OCI-LY3 (cell line): ENCODE measurements at regions not wholly inside any gene's neighbourhood (a gene's known extent, or its start where the extent isn't known, plus 50 kb on each side); places are given as distances from the start of the nearest gene placed in this dataset.

ENCODE experiments used
- H2AFZ ChIP-seq: fragments of 200-600, 300-600 bp; shearing (Covaris generic); 2 replicates; pipeline ENCODE4 v1.6.0; 2014; ENCODE audit warnings: antibody characterized with exemption, low read depth, low read length
- H3K27ac ChIP-seq: fragments of 200-600, 300-600 bp; sonication (generic); 2 replicates; pipeline ENCODE4 v1.5.1; 2014; ENCODE audit warnings: mild to moderate bottlenecking, low read length, moderate library complexity, mixed read lengths
- H3K27me3 ChIP-seq: fragments of 200-600, 300-600 bp; sonication (generic); 2 replicates; pipeline ENCODE4 v1.6.1; 2014; ENCODE audit warnings: low read depth, low read length, mixed read lengths
- H3K36me3 ChIP-seq: fragments of 200-600, 300-600 bp; sonication (generic); replicated peaks from 2 replicates; pipeline ENCODE3; 2014; ENCODE audit warnings: low read depth, low read length, mixed read lengths
- H3K4me1 ChIP-seq: fragments of 300-600, 200-600 bp; sonication (generic); 2 replicates; pipeline ENCODE4 v1.6.1; 2014; ENCODE audit warnings: low read length, mixed read lengths
- H3K4me2 ChIP-seq: fragments of 200-600, 300-600 bp; sonication (generic); 2 replicates; pipeline ENCODE4 v1.6.1; 2014; ENCODE audit warnings: low read length, mixed read lengths
- H3K4me3 ChIP-seq: fragments of 300-600, 200-600 bp; sonication (generic); 2 replicates; pipeline ENCODE4 v1.5.1; 2014; ENCODE audit warnings: antibody characterized with exemption, mild to moderate bottlenecking, low read length, moderate library complexity
- H3K79me2 ChIP-seq: fragments of 300-600, 200-600 bp; shearing (Covaris generic); 2 replicates; pipeline ENCODE4 v1.6.1; 2014; ENCODE audit warnings: mild to moderate bottlenecking, low read length, mixed read lengths
- H3K9ac ChIP-seq: fragments of 300-600, 200-600 bp; shearing (Covaris generic); 2 replicates; pipeline ENCODE4 v1.6.0; 2014; ENCODE audit warnings: mild to moderate bottlenecking, low read length, moderate library complexity
- H3K9me3 ChIP-seq: fragments of 200-600, 300-600 bp; shearing (Covaris generic); 2 replicates; pipeline ENCODE4 v1.6.1; 2014; ENCODE audit warnings: low read length, mixed read lengths; ENCODE audit not compliant: insufficient read depth
- H4K20me1 ChIP-seq: fragments of 200-600, 300-600 bp; sonication (generic); 2 replicates; pipeline ENCODE4 v1.6.1; 2016; ENCODE audit warnings: low read length, mixed read lengths; ENCODE audit not compliant: insufficient read depth
- CTCF ChIP-seq: fragments of 200-600, 300-600 bp; sonication (generic); IDR thresholded peaks from 2 replicates; pipeline ENCODE4 v1.5.1; 2014; ENCODE audit warnings: antibody characterized with exemption, low read length, low read depth
- EZH2phosphoT487 ChIP-seq: fragments of 200-600 bp; shearing (Covaris generic); IDR thresholded peaks from 2 replicates; pipeline ENCODE4 v1.6.1; 2018; ENCODE audit warnings: antibody characterized with exemption, mixed run types, low read depth

- Histone ChIP-seq H3K9me3 (no peaks in the 10 kb centered on the region), H3K27ac (no peak overlapping the region)
Observed at GRCh38 chr6:147035886-147036285, 168.3 kb upstream of the STXBP5 start.

GRCh38 chr6:147037881-147038280 is 166.3 kb upstream of the STXBP5 start:
- TF ChIP-seq CTCF, result no peak
- no peak for TF ChIP-seq EZH2phosphoT487
- H3K4me2 ChIP-seq, result no peak overlapping the region
- H2AFZ ChIP-seq, result no peak overlapping the region
- no peaks in the 10 kb centered on the region for H3K4me1 ChIP-seq
- H3K27ac ChIP-seq, result no peak overlapping the region
- H3K9ac ChIP-seq, result no peak overlapping the region
- no peaks in the 10 kb centered on the region for H3K36me3 ChIP-seq
- H4K20me1 ChIP-seq, result no peaks in the 10 kb centered on the region
- H3K27me3 ChIP-seq, result no peaks in the 10 kb centered on the region
- no peaks in the 10 kb centered on the region for H3K79me2 ChIP-seq
- no peaks in the 10 kb centered on the region for H3K9me3 ChIP-seq
- no peak overlapping the region for H3K4me3 ChIP-seq

More at GRCh38 chr6:147035886-147036285, 168.3 kb upstream of the STXBP5 start:
- Histone ChIP-seq H3K4me2 (no peak overlapping the region), H3K79me2 (no peaks in the 10 kb centered on the region), H2AFZ (no peak overlapping the region), H3K9ac (no peak overlapping the region), H3K4me3 (no peak overlapping the region), H3K36me3 (no peaks in the 10 kb centered on the region), H3K27me3 (no peaks in the 10 kb centered on the region), H4K20me1 (no peaks in the 10 kb centered on the region), H3K4me1 (no peaks in the 10 kb centered on the region)
- TF ChIP-seq CTCF, result no peak
- no peak for TF ChIP-seq EZH2phosphoT487

GRCh38 chr6:147040121-147040910 is 163.9 kb upstream of the STXBP5 start:
- Histone ChIP-seq H3K79me2 (no peaks in the 10 kb centered on the region), H3K27ac (no peak overlapping the region), H3K36me3 (no peaks in the 10 kb centered on the region), H3K4me1 (no peaks in the 10 kb centered on the region), H3K4me3 (no peak overlapping the region), H3K9ac (no peak overlapping the region), H4K20me1 (no peaks in the 10 kb centered on the region), H3K9me3 (no peaks in the 10 kb centered on the region), H3K27me3 (no peaks in the 10 kb centered on the region), H3K4me2 (no peak overlapping the region), H2AFZ (no peak overlapping the region)
- TF ChIP-seq CTCF, result no peak
- no peak for TF ChIP-seq EZH2phosphoT487

GRCh38 chr6:147042679-147043078 is 161.5 kb upstream of the STXBP5 start:
- Histone ChIP-seq H2AFZ (no peak overlapping the region), H3K4me2 (no peak overlapping the region), H3K79me2 (no peaks in the 10 kb centered on the region), H3K9me3 (no peaks in the 10 kb centered on the region), H4K20me1 (no peaks in the 10 kb centered on the region), H3K4me3 (no peak overlapping the region), H3K27ac (no peak overlapping the region), H3K36me3 (no peaks in the 10 kb centered on the region), H3K4me1 (no peaks in the 10 kb centered on the region), H3K27me3 (no peaks in the 10 kb centered on the region), H3K9ac (no peak overlapping the region)
- TF ChIP-seq EZH2phosphoT487 (no peak), CTCF (no peak)
